Ishikawa (cell line): ENCODE measurements at regions not wholly inside any gene's neighbourhood (a gene's known extent, or its start where the extent isn't known, plus 50 kb on each side); places are given as distances from the start of the nearest gene placed in this dataset.

ENCODE experiments used
- CEBPB ChIP-seq: IDR thresholded peaks from 2 replicates; pipeline ENCODE4 v1.6.1; 2012
- CREB1 ChIP-seq: IDR thresholded peaks from 2 replicates; pipeline ENCODE4 v1.6.1; 2012; ENCODE audit warnings: low read depth
- EGR1 ChIP-seq: IDR thresholded peaks from 2 replicates; pipeline ENCODE4 v1.6.1; 2012
- EP300 ChIP-seq: IDR thresholded peaks from 2 replicates; pipeline ENCODE4 v1.6.1; 2012; ENCODE audit warnings: borderline replicate concordance
- MAX ChIP-seq: IDR thresholded peaks from 2 replicates; pipeline ENCODE4 v1.6.1; 2012
- RAD21 ChIP-seq: IDR thresholded peaks from 2 replicates; pipeline ENCODE4 v1.6.1; 2012; ENCODE audit warnings: low read depth
- REST ChIP-seq: IDR thresholded peaks from 2 replicates; pipeline ENCODE4 v1.6.1; 2012; ENCODE audit warnings: low read depth, mild to moderate bottlenecking
- TAF1 ChIP-seq: IDR thresholded peaks from 2 replicates; pipeline ENCODE4 v1.6.1; 2012; ENCODE audit warnings: low read depth, mild to moderate bottlenecking
- TCF12 ChIP-seq: IDR thresholded peaks from 2 replicates; pipeline ENCODE4 v1.6.1; 2012; ENCODE audit warnings: low read depth
- TEAD4 ChIP-seq: IDR thresholded peaks from 2 replicates; pipeline ENCODE4 v1.6.1; 2012
- USF1 ChIP-seq: IDR thresholded peaks from 2 replicates; pipeline ENCODE4 v1.6.1; 2012
- YY1 ChIP-seq: IDR thresholded peaks from 2 replicates; pipeline ENCODE4 v1.6.1; 2012; ENCODE audit warnings: low read depth
- ZBTB7A ChIP-seq: IDR thresholded peaks from 2 replicates; pipeline ENCODE4 v1.6.1; 2012; ENCODE audit warnings: low read depth

- no peak for TF ChIP-seq REST
- TF ChIP-seq MAX: no peak
- TF ChIP-seq YY1: no peak
- no peak for TF ChIP-seq CEBPB
- TF ChIP-seq CREB1: no peak
- no peak for TF ChIP-seq TAF1
- TF ChIP-seq EP300: no peak
- TF ChIP-seq ZBTB7A: no peak
- TF ChIP-seq RAD21: no peak
- TF ChIP-seq TCF12: no peak
- no peak for TF ChIP-seq USF1
- TF ChIP-seq EGR1: no peak
- TF ChIP-seq TEAD4: no peak
These were observed 194.7 kb downstream of the RND3 start for GRCh38 chr2:150292807-150293206.
